ENCODE measurements at regions not wholly inside any gene's neighbourhood (a gene's known extent, or its start where the extent isn't known, plus 50 kb on each side); places are given as distances from the start of the nearest gene placed in this dataset.
"Not testable (repeated sequence)": the region's sequence is repeated elsewhere in the genome, so short reads cannot be mapped to it uniquely, and the experiment has no call there.

GRCh38 chr4:111441687-111442086 is 703.6 kb upstream of the FAM241A start:
- H3K9me3 Mint-ChIP-seq: no peaks in the 10 kb centered on the region
- no peak for TF ChIP-seq CTCF (IDR thresholded peaks at IDR 0.05)
- H3K36me3 Mint-ChIP-seq (ENCODE audit: low read depth): no peaks in the 10 kb centered on the region
- no peak overlapping the region for H3K4me3 Mint-ChIP-seq
- no peak overlapping the region for H3K27ac Mint-ChIP-seq
- no peaks in the 10 kb centered on the region for H3K27me3 Mint-ChIP-seq (ENCODE audit: low read depth, poor library complexity)
- no peaks in the 10 kb centered on the region for H3K4me1 Mint-ChIP-seq
- no peak for DNase-seq

GRCh38 chr4:111444836-111445235 is 700.4 kb upstream of the FAM241A start:
- H3K9me3 Mint-ChIP-seq: not testable (repeated sequence)

GRCh38 chr4:111449657-111450056 is 695.6 kb upstream of the FAM241A start:
- no peak overlapping the region for H3K4me3 Mint-ChIP-seq
- DNase-seq: no peak
- no peaks in the 10 kb centered on the region for H3K4me1 Mint-ChIP-seq
- TF ChIP-seq CTCF (IDR thresholded peaks at IDR 0.05): no peak
- no peak overlapping the region for H3K27ac Mint-ChIP-seq
- peaks cover 6% of the 10 kb centered on the region for H3K27me3 Mint-ChIP-seq (ENCODE audit: low read depth, poor library complexity)
- no peaks in the 10 kb centered on the region for H3K36me3 Mint-ChIP-seq (ENCODE audit: low read depth)
- H3K9me3 Mint-ChIP-seq: no peaks in the 10 kb centered on the region

More at GRCh38 chr4:111444836-111445235, 700.4 kb upstream of the FAM241A start:
- not testable (repeated sequence) for DNase-seq; H3K27me3 Mint-ChIP-seq (ENCODE audit: low read depth, poor library complexity); H3K4me3 Mint-ChIP-seq; H3K27ac Mint-ChIP-seq; H3K36me3 Mint-ChIP-seq (ENCODE audit: low read depth); H3K4me1 Mint-ChIP-seq

- Mint-ChIP-seq H3K27me3 (ENCODE audit: low read depth, poor library complexity) (peaks cover 6% of the 10 kb centered on the region), H3K9me3 (no peaks in the 10 kb centered on the region), H3K4me1 (no peaks in the 10 kb centered on the region), H3K36me3 (ENCODE audit: low read depth) (no peaks in the 10 kb centered on the region), H3K4me3 (no peak overlapping the region), H3K27ac (no peak overlapping the region)
- no peak for DNase-seq
- no peak for TF ChIP-seq CTCF (IDR thresholded peaks at IDR 0.05)
Observed at GRCh38 chr4:111450867-111451266, 694.4 kb upstream of the FAM241A start.

- H3K27me3 Mint-ChIP-seq (ENCODE audit: low read depth, poor library complexity): peaks cover 2% of the 10 kb centered on the region
- H3K9me3 Mint-ChIP-seq: no peaks in the 10 kb centered on the region
- no peak for DNase-seq
- no peaks in the 10 kb centered on the region for H3K36me3 Mint-ChIP-seq (ENCODE audit: low read depth)
- no peak overlapping the region for H3K4me3 Mint-ChIP-seq
- no peak overlapping the region for H3K27ac Mint-ChIP-seq
- TF ChIP-seq CTCF (IDR thresholded peaks at IDR 0.05): no peak
- no peaks in the 10 kb centered on the region for H3K4me1 Mint-ChIP-seq
Observed at GRCh38 chr4:111453216-111453615, 692.0 kb upstream of the FAM241A start.

GRCh38 chr4:111454961-111455360 is 690.3 kb upstream of the FAM241A start:
- no peak for DNase-seq
- no peak for TF ChIP-seq CTCF (IDR thresholded peaks at IDR 0.05)
- H3K27me3 Mint-ChIP-seq (ENCODE audit: low read depth, poor library complexity): no peaks in the 10 kb centered on the region
- no peaks in the 10 kb centered on the region for H3K36me3 Mint-ChIP-seq (ENCODE audit: low read depth)
- H3K9me3 Mint-ChIP-seq: no peaks in the 10 kb centered on the region
- H3K4me3 Mint-ChIP-seq: no peak overlapping the region
- no peaks in the 10 kb centered on the region for H3K4me1 Mint-ChIP-seq
- no peak overlapping the region for H3K27ac Mint-ChIP-seq

All from nephron progenitor cell (in vitro differentiated cells).